A549 (cell line): ENCODE measurements at regions not wholly inside any gene's neighbourhood (a gene's known extent, or its start where the extent isn't known, plus 50 kb on each side); places are given as distances from the start of the nearest gene placed in this dataset.

ENCODE experiments used
- ATAC-seq, 2 experiments: fragments of 200-7000 bp in 1 of 2; fragments of >200 bp in 1 of 2; cut with Nextera tagmentation in 1 of 2; cut with Tn5 transposase in 1 of 2; 3 replicates each; pipeline versions ENCODE4 v1.8.0 to v1.9.1; 2018 to 2020; ENCODE audit warnings: mild to moderate bottlenecking in 1 of 2, moderate library complexity in 1 of 2
- CTCF ChIA-PET: fragments of 300-600 bp; sonication (Branson Sonifier 250); formaldehyde crosslinking; extraction: SDS; loops from one replicate; lab custom pipeline; 2021; ENCODE audit warnings: antibody characterized with exemption, inconsistent platforms; lab: Yijun Ruan, JAX
- POLR2A ChIA-PET: fragments of 350-600 bp; formaldehyde crosslinking; extraction: SDS; loops from one replicate; lab custom pipeline; 2021; ENCODE audit warnings: antibody characterized with exemption, inconsistent platforms; lab: Yijun Ruan, JAX
- DNase-seq, 2 experiments: peaks; one replicate each; pipeline versions ENCODE4 v3.0.0 to v3.0.0-alpha.2; 2011 to 2016; ENCODE audit warnings: low read depth in 1 of 2, low spot score in 1 of 2
- FAIRE-seq: peaks from 2 replicates; lab custom pipeline; 2011; peaks lifted over from hg19 to GRCh38; lab: Jason Lieb, UNC
- H3K27ac ChIP-seq, 2 experiments: fragments of >200 bp; sonication (Bioruptor Twin); formaldehyde crosslinking; 3 replicates each; pipeline ENCODE4 v1.5.1; 2016 to 2017
- H3K4me1 ChIP-seq: fragments of >200 bp; sonication (Bioruptor Twin); formaldehyde crosslinking; 3 replicates; pipeline ENCODE4 v1.6.1; 2016
- H3K4me2 ChIP-seq: fragments of >200 bp; sonication (Bioruptor Twin); formaldehyde crosslinking; 3 replicates; pipeline ENCODE4 v1.6.1; 2016
- H3K4me3 ChIP-seq: fragments of >200 bp; sonication (Bioruptor Twin); formaldehyde crosslinking; 3 replicates; pipeline ENCODE4 v1.5.1; 2016
- H3K9me3 ChIP-seq: fragments of >200 bp; sonication (Bioruptor Twin); formaldehyde crosslinking; 3 replicates; pipeline ENCODE4 v1.6.1; 2016
- CEBPB ChIP-seq, 2 experiments: fragments of >200 bp in 1 of 2; sonication (Bioruptor Twin) in 1 of 2; formaldehyde crosslinking in 1 of 2; IDR thresholded peaks; 2 replicates each; pipeline ENCODE4 v1.6.1; 2012 to 2016
- CHD2 ChIP-seq: fragments of 150-350 bp; IDR thresholded peaks from 2 replicates; pipeline ENCODE4 v1.6.1; 2014; ENCODE audit warnings: low read length; ENCODE audit not compliant: partially characterized antibody
- CHD4 ChIP-seq: fragments of 200-600 bp; sonication (generic); IDR thresholded peaks from 2 replicates; pipeline ENCODE4 v1.6.1; 2016; ENCODE audit warnings: antibody characterized with exemption, mild to moderate bottlenecking, borderline replicate concordance
- EHF ChIP-seq: fragments of 250-450 bp; sonication (Bioruptor Pico); IDR thresholded peaks from 2 replicates; pipeline ENCODE4 v1.5.0; 2020; ENCODE audit warnings: mild to moderate bottlenecking
- EHMT2 ChIP-seq: fragments of 200-600 bp; sonication (generic); IDR thresholded peaks from 2 replicates; pipeline ENCODE4 v1.6.1; 2016; ENCODE audit warnings: antibody characterized with exemption, low read depth, mild to moderate bottlenecking, moderate library complexity
- EP300 ChIP-seq, 2 experiments: fragments of >200 bp; sonication (Bioruptor Twin); formaldehyde crosslinking; IDR thresholded peaks; 2 replicates in 1 of 2; 3 replicates in 1 of 2; pipeline ENCODE4 v1.6.1; 2016 to 2017
- GATA3 ChIP-seq: IDR thresholded peaks from 2 replicates; pipeline ENCODE4 v1.6.1; 2012; ENCODE audit warnings: borderline replicate concordance
- HDAC2 ChIP-seq: fragments of 200-600 bp; sonication (generic); IDR thresholded peaks from 2 replicates; pipeline ENCODE4 v1.6.1; 2016
- KDM5A ChIP-seq: fragments of 200-600 bp; sonication (generic); IDR thresholded peaks from 2 replicates; pipeline ENCODE4 v1.6.1; 2016; ENCODE audit warnings: antibody characterized with exemption, mild to moderate bottlenecking
- MAZ ChIP-seq: fragments of 150-350 bp; IDR thresholded peaks from 2 replicates; pipeline ENCODE4 v1.6.1; 2014; ENCODE audit warnings: antibody characterized with exemption, low read depth, low read length, borderline replicate concordance
- MYC ChIP-seq: IDR thresholded peaks from 2 replicates; pipeline ENCODE4 v1.6.1; 2012; ENCODE audit warnings: mild to moderate bottlenecking, inconsistent platforms, low read length, improper control_type of control experiment, borderline replicate concordance
- NFE2L2 ChIP-seq: fragments of 150-350 bp; conservative IDR thresholded peaks from 2 replicates; pipeline ENCODE4 v1.6.1; 2014; ENCODE audit warnings: low read length
- NPAS2 ChIP-seq: fragments of 250-450 bp; sonication (Bioruptor Pico); IDR thresholded peaks from 2 replicates; pipeline ENCODE4 v1.8.0; 2022; ENCODE audit warnings: mild to moderate bottlenecking, moderate library complexity, borderline replicate concordance
- POLR2AphosphoS2 ChIP-seq: conservative IDR thresholded peaks from 2 replicates; pipeline ENCODE4 v1.6.1; 2012; ENCODE audit warnings: low read length, improper control_type of control experiment, inconsistent platforms
- RAD21 ChIP-seq, 2 experiments: fragments of >200 bp in 1 of 2; sonication (Bioruptor Twin) in 1 of 2; formaldehyde crosslinking in 1 of 2; IDR thresholded peaks in 1 of 2; conservative IDR thresholded peaks in 1 of 2; 2 replicates in 1 of 2; 3 replicates in 1 of 2; pipeline ENCODE4 v1.6.1; 2012 to 2018; ENCODE audit warnings: inconsistent platforms in 1 of 2
- TFCP2L1 ChIP-seq: fragments of 250-450 bp; sonication (Bioruptor Pico); IDR thresholded peaks from 2 replicates; pipeline ENCODE4 v1.5.0; 2021; ENCODE audit warnings: mild to moderate bottlenecking
- TP53 ChIP-seq: fragments of 250-450 bp; sonication (Bioruptor Pico); IDR thresholded peaks from 2 replicates; pipeline ENCODE4 v1.5.0; 2021; ENCODE audit warnings: mild to moderate bottlenecking, moderate library complexity
- ZNF302 ChIP-seq: fragments of 250-450 bp; sonication (Bioruptor Pico); IDR thresholded peaks from 2 replicates; pipeline ENCODE4 v1.9.0; 2021; ENCODE audit warnings: inconsistent platforms, mild to moderate bottlenecking, moderate library complexity
- WGBS: methylation state at CpG from one replicate; pipeline ENCODE4 v1.1.6; 2017; ENCODE audit errors: missing lambda C conversion rate; 5-methylcytosine and 5-hydroxymethylcytosine counted together
- TF ChIP-seq, protein P1 (sequence below): fragments of 250-450 bp; sonication (Bioruptor Pico); IDR thresholded peaks from 2 replicates; pipeline ENCODE4 v1.5.0; 2021; ENCODE audit warnings: mild to moderate bottlenecking, moderate library complexity, borderline replicate concordance
- TF ChIP-seq, protein P2 (sequence below): fragments of >200 bp; sonication (Bioruptor Twin); formaldehyde crosslinking; IDR thresholded peaks from 2 replicates; pipeline ENCODE4 v1.6.1; 2016
- TF ChIP-seq, protein P3 (sequence below): fragments of 450-650 bp; IDR thresholded peaks from 2 replicates; pipeline ENCODE4 v1.6.1; 2014; ENCODE audit warnings: antibody characterized with exemption
- TF ChIP-seq, protein P4 (sequence below): IDR thresholded peaks from 2 replicates; pipeline ENCODE4 v1.6.1; 2012
- TF ChIP-seq, protein P5 (sequence below): fragments of 200-600 bp; sonication (generic); IDR thresholded peaks from 2 replicates; pipeline ENCODE4 v1.6.1; 2016; ENCODE audit warnings: antibody characterized with exemption, mild to moderate bottlenecking, moderate library complexity
- TF ChIP-seq, protein P6 (sequence below): IDR thresholded peaks from 2 replicates; pipeline ENCODE4 v1.6.1; 2012; ENCODE audit warnings: low read depth, borderline replicate concordance
- TF ChIP-seq, protein P7 (sequence below): fragments of 150-350 bp; IDR thresholded peaks from 2 replicates; pipeline ENCODE4 v1.6.1; 2014; ENCODE audit warnings: low read depth, mild to moderate bottlenecking, low read length
- TF ChIP-seq, protein P8 (sequence below): IDR thresholded peaks from 2 replicates; pipeline ENCODE4 v1.6.1; 2012

DNA sequence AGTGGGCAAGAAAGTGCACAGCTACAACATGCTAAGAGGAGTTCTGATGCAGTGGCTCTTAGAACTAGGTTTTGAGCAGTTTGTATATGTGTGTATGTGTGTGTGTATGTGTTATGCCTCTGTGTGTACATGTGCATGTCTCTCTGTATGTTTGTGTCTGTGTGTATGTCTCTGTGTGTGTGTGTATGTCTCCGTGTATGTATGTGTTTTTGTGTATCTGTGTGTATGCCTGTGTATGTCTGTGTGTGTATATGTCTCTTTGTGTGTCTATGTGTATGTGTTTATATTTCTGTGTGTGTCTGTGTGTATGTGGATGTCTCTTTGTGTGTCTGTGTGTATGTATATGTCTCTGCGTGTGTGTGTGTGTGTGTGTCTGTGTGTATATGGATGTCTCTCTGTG is 139.6 kb downstream of the C12orf75 start:
- ChIA-PET POLR2A (no interaction called here), CTCF (interaction anchor here (1.8 kb wide), 1 partner anchor 49 kb away, joined by 7 read pairs; no protein-coding TSS in a partner anchor)
- 73% methylated on average over 2 of the region's 2 CpGs for WGBS
- no peaks in the 10 kb centered on the region for H3K9me3 ChIP-seq
- no peak overlapping the region for H3K27ac ChIP-seq
- FAIRE-seq (no peak), DNase-seq (no peak), ATAC-seq (no peak)
- no peak overlapping the region for H3K4me2 ChIP-seq
- H3K4me1 ChIP-seq, result no peaks in the 10 kb centered on the region
- no peak for TF ChIP-seq NPAS2 (CRISPR knock-in tag)
- no peak for TF ChIP-seq CEBPB (IDR thresholded peaks at IDR 0.05)
- TF ChIP-seq, protein P1, sequence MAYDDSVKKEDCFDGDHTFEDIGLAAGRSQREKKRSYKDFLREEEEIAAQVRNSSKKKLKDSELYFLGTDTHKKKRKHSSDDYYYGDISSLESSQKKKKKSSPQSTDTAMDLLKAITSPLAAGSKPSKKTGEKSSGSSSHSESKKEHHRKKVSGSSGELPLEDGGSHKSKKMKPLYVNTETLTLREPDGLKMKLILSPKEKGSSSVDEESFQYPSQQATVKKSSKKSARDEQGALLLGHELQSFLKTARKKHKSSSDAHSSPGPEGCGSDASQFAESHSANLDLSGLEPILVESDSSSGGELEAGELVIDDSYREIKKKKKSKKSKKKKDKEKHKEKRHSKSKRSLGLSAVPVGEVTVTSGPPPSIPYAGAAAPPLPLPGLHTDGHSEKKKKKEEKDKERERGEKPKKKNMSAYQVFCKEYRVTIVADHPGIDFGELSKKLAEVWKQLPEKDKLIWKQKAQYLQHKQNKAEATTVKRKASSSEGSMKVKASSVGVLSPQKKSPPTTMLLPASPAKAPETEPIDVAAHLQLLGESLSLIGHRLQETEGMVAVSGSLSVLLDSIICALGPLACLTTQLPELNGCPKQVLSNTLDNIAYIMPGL (CRISPR knock-in tag), result no peak
- TF ChIP-seq MAZ, result no peak
- TF ChIP-seq GATA3, result no peak
- TF ChIP-seq TFCP2L1 (CRISPR knock-in tag), result no peak
- TF ChIP-seq KDM5A, result no peak
- TF ChIP-seq NFE2L2, result no peak
- no peak for TF ChIP-seq MYC
- no peak for TF ChIP-seq CHD2
- no peak for TF ChIP-seq HDAC2
- no peak for TF ChIP-seq ZNF302 (CRISPR knock-in tag)
- TF ChIP-seq, protein P2, sequence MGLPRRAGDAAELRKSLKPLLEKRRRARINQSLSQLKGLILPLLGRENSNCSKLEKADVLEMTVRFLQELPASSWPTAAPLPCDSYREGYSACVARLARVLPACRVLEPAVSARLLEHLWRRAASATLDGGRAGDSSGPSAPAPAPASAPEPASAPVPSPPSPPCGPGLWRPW, result no peak
- no peak for TF ChIP-seq EHF (CRISPR knock-in tag)
- TF ChIP-seq, protein P3, sequence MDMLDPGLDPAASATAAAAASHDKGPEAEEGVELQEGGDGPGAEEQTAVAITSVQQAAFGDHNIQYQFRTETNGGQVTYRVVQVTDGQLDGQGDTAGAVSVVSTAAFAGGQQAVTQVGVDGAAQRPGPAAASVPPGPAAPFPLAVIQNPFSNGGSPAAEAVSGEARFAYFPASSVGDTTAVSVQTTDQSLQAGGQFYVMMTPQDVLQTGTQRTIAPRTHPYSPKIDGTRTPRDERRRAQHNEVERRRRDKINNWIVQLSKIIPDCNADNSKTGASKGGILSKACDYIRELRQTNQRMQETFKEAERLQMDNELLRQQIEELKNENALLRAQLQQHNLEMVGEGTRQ, result no peak
- no peak for TF ChIP-seq EP300 (IDR thresholded peaks at IDR 0.05)
- TF ChIP-seq, protein P4, sequence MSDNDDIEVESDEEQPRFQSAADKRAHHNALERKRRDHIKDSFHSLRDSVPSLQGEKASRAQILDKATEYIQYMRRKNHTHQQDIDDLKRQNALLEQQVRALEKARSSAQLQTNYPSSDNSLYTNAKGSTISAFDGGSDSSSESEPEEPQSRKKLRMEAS, result no peak
- TF ChIP-seq, protein P5, sequence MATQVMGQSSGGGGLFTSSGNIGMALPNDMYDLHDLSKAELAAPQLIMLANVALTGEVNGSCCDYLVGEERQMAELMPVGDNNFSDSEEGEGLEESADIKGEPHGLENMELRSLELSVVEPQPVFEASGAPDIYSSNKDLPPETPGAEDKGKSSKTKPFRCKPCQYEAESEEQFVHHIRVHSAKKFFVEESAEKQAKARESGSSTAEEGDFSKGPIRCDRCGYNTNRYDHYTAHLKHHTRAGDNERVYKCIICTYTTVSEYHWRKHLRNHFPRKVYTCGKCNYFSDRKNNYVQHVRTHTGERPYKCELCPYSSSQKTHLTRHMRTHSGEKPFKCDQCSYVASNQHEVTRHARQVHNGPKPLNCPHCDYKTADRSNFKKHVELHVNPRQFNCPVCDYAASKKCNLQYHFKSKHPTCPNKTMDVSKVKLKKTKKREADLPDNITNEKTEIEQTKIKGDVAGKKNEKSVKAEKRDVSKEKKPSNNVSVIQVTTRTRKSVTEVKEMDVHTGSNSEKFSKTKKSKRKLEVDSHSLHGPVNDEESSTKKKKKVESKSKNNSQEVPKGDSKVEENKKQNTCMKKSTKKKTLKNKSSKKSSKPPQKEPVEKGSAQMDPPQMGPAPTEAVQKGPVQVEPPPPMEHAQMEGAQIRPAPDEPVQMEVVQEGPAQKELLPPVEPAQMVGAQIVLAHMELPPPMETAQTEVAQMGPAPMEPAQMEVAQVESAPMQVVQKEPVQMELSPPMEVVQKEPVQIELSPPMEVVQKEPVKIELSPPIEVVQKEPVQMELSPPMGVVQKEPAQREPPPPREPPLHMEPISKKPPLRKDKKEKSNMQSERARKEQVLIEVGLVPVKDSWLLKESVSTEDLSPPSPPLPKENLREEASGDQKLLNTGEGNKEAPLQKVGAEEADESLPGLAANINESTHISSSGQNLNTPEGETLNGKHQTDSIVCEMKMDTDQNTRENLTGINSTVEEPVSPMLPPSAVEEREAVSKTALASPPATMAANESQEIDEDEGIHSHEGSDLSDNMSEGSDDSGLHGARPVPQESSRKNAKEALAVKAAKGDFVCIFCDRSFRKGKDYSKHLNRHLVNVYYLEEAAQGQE, result no peak
- TF ChIP-seq, all 56 proteins: peak for 0
- H3K4me3 ChIP-seq, result no peak overlapping the region

DNA sequence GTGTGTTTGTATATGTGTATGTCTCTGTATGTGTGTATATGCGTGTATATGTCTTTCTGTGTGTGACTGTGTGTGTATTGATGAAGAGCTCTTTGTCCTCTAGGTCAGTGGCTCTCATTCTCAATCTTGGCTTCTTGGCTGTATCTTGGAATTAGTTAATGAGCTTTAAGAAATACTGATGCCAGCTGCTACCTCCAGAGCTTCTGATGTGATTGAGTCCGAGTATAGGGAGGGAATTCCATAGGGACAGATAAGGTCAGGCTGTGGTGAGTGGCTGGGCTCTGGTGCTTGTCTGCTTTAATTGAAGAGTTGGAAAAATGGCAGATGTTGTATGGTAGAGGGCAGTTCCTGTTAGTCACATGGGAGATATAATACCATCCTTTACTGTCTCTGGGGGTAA is 140.1 kb downstream of the C12orf75 start:
- POLR2A ChIA-PET, result no interaction called here
- no peaks in the 10 kb centered on the region for H3K9me3 ChIP-seq
- TF ChIP-seq, protein P6, sequence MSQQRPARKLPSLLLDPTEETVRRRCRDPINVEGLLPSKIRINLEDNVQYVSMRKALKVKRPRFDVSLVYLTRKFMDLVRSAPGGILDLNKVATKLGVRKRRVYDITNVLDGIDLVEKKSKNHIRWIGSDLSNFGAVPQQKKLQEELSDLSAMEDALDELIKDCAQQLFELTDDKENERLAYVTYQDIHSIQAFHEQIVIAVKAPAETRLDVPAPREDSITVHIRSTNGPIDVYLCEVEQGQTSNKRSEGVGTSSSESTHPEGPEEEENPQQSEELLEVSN, result no peak
- TF ChIP-seq RAD21 (conservative IDR thresholded peaks at IDR 0.05 in 1 of 2, IDR thresholded peaks at IDR 0.05 in 1 of 2) (no peak), KDM5A (no peak), CHD4 (no peak), POLR2AphosphoS2 (no peak), NPAS2 (CRISPR knock-in tag) (no peak), HDAC2 (no peak), EHMT2 (no peak), MAZ (no peak), TP53 (CRISPR knock-in tag) (no peak)
- TF ChIP-seq, protein P7, sequence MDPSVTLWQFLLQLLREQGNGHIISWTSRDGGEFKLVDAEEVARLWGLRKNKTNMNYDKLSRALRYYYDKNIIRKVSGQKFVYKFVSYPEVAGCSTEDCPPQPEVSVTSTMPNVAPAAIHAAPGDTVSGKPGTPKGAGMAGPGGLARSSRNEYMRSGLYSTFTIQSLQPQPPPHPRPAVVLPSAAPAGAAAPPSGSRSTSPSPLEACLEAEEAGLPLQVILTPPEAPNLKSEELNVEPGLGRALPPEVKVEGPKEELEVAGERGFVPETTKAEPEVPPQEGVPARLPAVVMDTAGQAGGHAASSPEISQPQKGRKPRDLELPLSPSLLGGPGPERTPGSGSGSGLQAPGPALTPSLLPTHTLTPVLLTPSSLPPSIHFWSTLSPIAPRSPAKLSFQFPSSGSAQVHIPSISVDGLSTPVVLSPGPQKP, result no peak
- TF ChIP-seq, protein P3, result no peak
- TF ChIP-seq, protein P4, result no peak
- TF ChIP-seq, protein P8, sequence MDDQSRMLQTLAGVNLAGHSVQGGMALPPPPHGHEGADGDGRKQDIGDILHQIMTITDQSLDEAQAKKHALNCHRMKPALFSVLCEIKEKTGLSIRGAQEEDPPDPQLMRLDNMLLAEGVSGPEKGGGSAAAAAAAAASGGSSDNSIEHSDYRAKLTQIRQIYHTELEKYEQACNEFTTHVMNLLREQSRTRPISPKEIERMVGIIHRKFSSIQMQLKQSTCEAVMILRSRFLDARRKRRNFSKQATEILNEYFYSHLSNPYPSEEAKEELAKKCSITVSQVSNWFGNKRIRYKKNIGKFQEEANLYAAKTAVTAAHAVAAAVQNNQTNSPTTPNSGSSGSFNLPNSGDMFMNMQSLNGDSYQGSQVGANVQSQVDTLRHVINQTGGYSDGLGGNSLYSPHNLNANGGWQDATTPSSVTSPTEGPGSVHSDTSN, result no peak

More for the DNA sequence above, 140.1 kb downstream of the C12orf75 start:
- WGBS, result 35% methylated on average over 2 of the region's 2 CpGs
- Histone ChIP-seq H3K4me1 (no peaks in the 10 kb centered on the region), H3K4me2 (no peak overlapping the region), H3K27ac (no peak overlapping the region), H3K4me3 (no peak overlapping the region)
- FAIRE-seq (no peak), ATAC-seq (no peak), DNase-seq (no peak)
- CTCF ChIA-PET, result interaction anchor here (1.8 kb wide), 1 partner anchor 50 kb away, joined by 7 read pairs; no protein-coding TSS in a partner anchor
